MM.1S (cell line): ENCODE measurements at regions not wholly inside any gene's neighbourhood (a gene's known extent, or its start where the extent isn't known, plus 50 kb on each side); places are given as distances from the start of the nearest gene placed in this dataset.

Source experiments
- EZH2 ChIP-seq: fragments of 300-600 bp; sonication (generic); optimal IDR thresholded peaks from 2 replicates; pipeline ENCODE3; 2017; ENCODE audit warnings: low read depth, mild to moderate bottlenecking, antibody characterized with exemption, low read length, mixed read lengths
- EZH2phosphoT487 ChIP-seq: fragments of 300-600 bp; sonication (generic); IDR thresholded peaks from 2 replicates; pipeline ENCODE4 v1.6.1; 2018; ENCODE audit warnings: antibody characterized with exemption, low read length
- TF ChIP-seq, protein P1 (sequence below): fragments of 300-600 bp; sonication (generic); IDR thresholded peaks from 2 replicates; pipeline ENCODE4 v1.5.1; 2016; ENCODE audit warnings: antibody characterized with exemption, low read length, mixed read lengths

DNA sequence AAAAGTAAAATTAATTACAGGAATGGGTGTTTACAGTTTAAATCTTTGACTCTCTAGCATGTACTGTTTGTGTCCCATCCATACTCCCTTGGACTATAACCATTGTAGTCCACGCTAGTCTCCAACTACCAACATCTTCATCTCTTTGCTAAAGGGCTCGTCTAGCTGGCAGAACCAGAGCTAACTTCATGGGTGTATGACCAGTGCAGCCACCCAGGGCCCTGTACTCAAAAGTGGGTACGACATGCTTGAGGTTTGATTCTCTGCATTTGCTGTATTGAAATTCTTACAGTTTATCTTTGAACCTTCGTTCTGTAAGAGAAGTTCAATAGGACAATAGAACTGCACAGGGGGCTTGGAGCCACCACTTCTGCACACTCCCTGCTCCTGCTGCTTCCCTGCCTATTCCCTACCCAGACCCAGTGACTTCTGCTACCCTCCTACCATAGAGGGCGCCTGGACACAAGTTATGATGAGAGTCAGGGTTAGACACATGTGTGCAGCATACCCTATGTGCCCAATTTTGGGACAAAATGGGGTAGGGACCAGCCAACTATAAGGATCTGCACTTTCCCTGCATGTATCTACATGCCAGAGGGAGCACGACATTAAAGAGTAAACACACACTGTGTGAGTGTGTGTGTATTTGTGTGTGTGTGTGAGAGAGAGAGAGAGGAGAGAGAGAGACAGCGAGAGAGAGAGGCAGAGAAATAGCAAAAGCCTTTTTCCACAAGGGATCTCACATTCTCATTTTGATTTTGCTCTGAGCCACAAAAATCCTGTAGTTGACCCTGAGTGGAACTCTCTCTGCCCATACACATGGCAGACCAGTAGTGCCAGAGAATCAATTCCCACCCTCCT is 59.0 kb upstream of the NECTIN3 start:
- TF ChIP-seq, protein P1, sequence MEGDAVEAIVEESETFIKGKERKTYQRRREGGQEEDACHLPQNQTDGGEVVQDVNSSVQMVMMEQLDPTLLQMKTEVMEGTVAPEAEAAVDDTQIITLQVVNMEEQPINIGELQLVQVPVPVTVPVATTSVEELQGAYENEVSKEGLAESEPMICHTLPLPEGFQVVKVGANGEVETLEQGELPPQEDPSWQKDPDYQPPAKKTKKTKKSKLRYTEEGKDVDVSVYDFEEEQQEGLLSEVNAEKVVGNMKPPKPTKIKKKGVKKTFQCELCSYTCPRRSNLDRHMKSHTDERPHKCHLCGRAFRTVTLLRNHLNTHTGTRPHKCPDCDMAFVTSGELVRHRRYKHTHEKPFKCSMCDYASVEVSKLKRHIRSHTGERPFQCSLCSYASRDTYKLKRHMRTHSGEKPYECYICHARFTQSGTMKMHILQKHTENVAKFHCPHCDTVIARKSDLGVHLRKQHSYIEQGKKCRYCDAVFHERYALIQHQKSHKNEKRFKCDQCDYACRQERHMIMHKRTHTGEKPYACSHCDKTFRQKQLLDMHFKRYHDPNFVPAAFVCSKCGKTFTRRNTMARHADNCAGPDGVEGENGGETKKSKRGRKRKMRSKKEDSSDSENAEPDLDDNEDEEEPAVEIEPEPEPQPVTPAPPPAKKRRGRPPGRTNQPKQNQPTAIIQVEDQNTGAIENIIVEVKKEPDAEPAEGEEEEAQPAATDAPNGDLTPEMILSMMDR, result peak; percentile 19; the same call in 1 of the 2 replicates
- TF ChIP-seq EZH2 (no peak), EZH2phosphoT487 (no peak)
